Osteoblast (primary cell): ENCODE measurements at regions not wholly inside any gene's neighbourhood (a gene's known extent, or its start where the extent isn't known, plus 50 kb on each side); places are given as distances from the start of the nearest gene placed in this dataset.

Experiments used
- DNase-seq: peaks from one replicate; pipeline ENCODE4 v3.0.0; 2011; ENCODE audit warnings: low spot score, mixed read lengths; ENCODE audit not compliant: insufficient read length; ENCODE audit errors: missing footprints
- H2AFZ ChIP-seq: 2 replicates; pipeline ENCODE4 v1.6.0; 2011; ENCODE audit warnings: mild to moderate bottlenecking, low read length
- H3K27ac ChIP-seq: 2 replicates; pipeline ENCODE4 v1.5.1; 2011; ENCODE audit warnings: mild to moderate bottlenecking, low read depth, low read length, moderate library complexity
- H3K27me3 ChIP-seq: 2 replicates; pipeline ENCODE4 v1.6.0; 2012; ENCODE audit warnings: mild to moderate bottlenecking, control low read depth, inconsistent platforms, low read length, moderate library complexity; ENCODE audit not compliant: insufficient read depth
- H3K36me3 ChIP-seq: 2 replicates; pipeline ENCODE4 v1.5.1; 2011; ENCODE audit warnings: mild to moderate bottlenecking, low read length, control low read depth, moderate library complexity; ENCODE audit not compliant: insufficient read depth
- H3K4me1 ChIP-seq: 2 replicates; pipeline ENCODE4 v1.5.1; 2011; ENCODE audit warnings: mild to moderate bottlenecking, low read length, control low read depth, moderate library complexity; ENCODE audit not compliant: insufficient read depth
- H3K4me2 ChIP-seq: 2 replicates; pipeline ENCODE4 v1.6.0; 2011; ENCODE audit warnings: mild to moderate bottlenecking, low read length; ENCODE audit not compliant: insufficient read depth
- H3K4me3 ChIP-seq: fragments of 200-600 bp; sonication (generic); 3 replicates; pipeline ENCODE4 v1.5.1; 2012; ENCODE audit warnings: mild to moderate bottlenecking, low read length, inconsistent platforms; ENCODE audit not compliant: insufficient read depth
- H3K79me2 ChIP-seq: 2 replicates; pipeline ENCODE4 v1.6.0; 2012; ENCODE audit warnings: mild to moderate bottlenecking, low read length, control low read depth, inconsistent platforms; ENCODE audit not compliant: insufficient read depth
- H3K9me3 ChIP-seq: 2 replicates; pipeline ENCODE4 v1.5.1; 2011; ENCODE audit warnings: low read depth, low read length, control low read depth
- H4K20me1 ChIP-seq: 2 replicates; pipeline ENCODE4 v1.6.0; 2012; ENCODE audit warnings: mild to moderate bottlenecking, low read length, control low read depth; ENCODE audit not compliant: insufficient read depth
- CTCF ChIP-seq: IDR thresholded peaks from 2 replicates; pipeline ENCODE4 v1.5.1; 2011; ENCODE audit warnings: mild to moderate bottlenecking, low read depth, low read length, moderate library complexity; ENCODE audit errors: extremely low read depth

- H2AFZ ChIP-seq: no peak overlapping the region
- peaks cover 2% of the 10 kb centered on the region for H3K27me3 ChIP-seq
- TF ChIP-seq CTCF: no peak
- no peak overlapping the region for H3K4me3 ChIP-seq
- H3K79me2 ChIP-seq: no peaks in the 10 kb centered on the region
- no peak for DNase-seq
- H4K20me1 ChIP-seq: no peaks in the 10 kb centered on the region
- no peaks in the 10 kb centered on the region for H3K36me3 ChIP-seq
- H3K9me3 ChIP-seq: no peaks in the 10 kb centered on the region
- no peaks in the 10 kb centered on the region for H3K4me1 ChIP-seq
- H3K27ac ChIP-seq: no peak overlapping the region
- H3K4me2 ChIP-seq: no peak overlapping the region
Measured at GRCh38 chr20:58154113-58154512, 74.3 kb downstream of the ANKRD60 start.

- no peak overlapping the region for H2AFZ ChIP-seq
- H3K4me2 ChIP-seq: no peak overlapping the region
- H3K27ac ChIP-seq: no peak overlapping the region
Measured at GRCh38 chr20:58153121-58153520, 75.3 kb downstream of the ANKRD60 start.

GRCh38 chr20:58150772-58151171, 77.7 kb downstream of the ANKRD60 start:
- Histone ChIP-seq H3K79me2 (no peaks in the 10 kb centered on the region), H3K4me3 (no peak overlapping the region), H3K4me2 (no peak overlapping the region), H4K20me1 (no peaks in the 10 kb centered on the region), H3K27me3 (peaks cover 15% of the 10 kb centered on the region), H3K36me3 (no peaks in the 10 kb centered on the region), H2AFZ (no peak overlapping the region), H3K27ac (no peak overlapping the region), H3K4me1 (no peaks in the 10 kb centered on the region), H3K9me3 (no peaks in the 10 kb centered on the region)
- no peak for TF ChIP-seq CTCF
- DNase-seq: no peak

More at GRCh38 chr20:58153121-58153520, 75.3 kb downstream of the ANKRD60 start:
- Histone ChIP-seq H3K9me3 (no peaks in the 10 kb centered on the region), H3K4me1 (no peaks in the 10 kb centered on the region), H3K27me3 (peaks cover 2% of the 10 kb centered on the region), H3K79me2 (no peaks in the 10 kb centered on the region), H4K20me1 (no peaks in the 10 kb centered on the region), H3K36me3 (no peaks in the 10 kb centered on the region), H3K4me3 (no peak overlapping the region)
- DNase-seq: no peak
- no peak for TF ChIP-seq CTCF

GRCh38 chr20:58149437-58150091, 78.9 kb downstream of the ANKRD60 start:
- H2AFZ ChIP-seq: no peak overlapping the region
- H3K4me2 ChIP-seq: no peak overlapping the region
- H3K79me2 ChIP-seq: no peaks in the 10 kb centered on the region
- no peaks in the 10 kb centered on the region for H3K4me1 ChIP-seq
- H4K20me1 ChIP-seq: no peaks in the 10 kb centered on the region
- H3K4me3 ChIP-seq: no peak overlapping the region
- H3K27ac ChIP-seq: no peak overlapping the region
- TF ChIP-seq CTCF: no peak
- no peak for DNase-seq
- no peaks in the 10 kb centered on the region for H3K9me3 ChIP-seq
- H3K27me3 ChIP-seq: peaks cover 22% of the 10 kb centered on the region
- no peaks in the 10 kb centered on the region for H3K36me3 ChIP-seq
